ENCODE measurements at regions not wholly inside any gene's neighbourhood (a gene's known extent, or its start where the extent isn't known, plus 50 kb on each side); places are given as distances from the start of the nearest gene placed in this dataset.

GRCh38 chr2:62573936-62574335 is 67.9 kb upstream of the TMEM17 start:
- no peak for TF ChIP-seq CTCF (IDR thresholded peaks at IDR 0.05; ENCODE audit: poor library complexity)
- TF ChIP-seq EZH2 (IDR thresholded peaks at IDR 0.05; ENCODE audit: borderline replicate concordance) = no peak

Measured in hepatocyte (in vitro differentiated cells).